Chondrocyte (in vitro differentiated cells): ENCODE measurements at regions not wholly inside any gene's neighbourhood (a gene's known extent, or its start where the extent isn't known, plus 50 kb on each side); places are given as distances from the start of the nearest gene placed in this dataset.

ENCODE experiments used
- DNase-seq: peaks from one replicate; pipeline ENCODE4 v3.0.0; 2021; ENCODE audit warnings: mixed read lengths, low spot score
- H3K27ac Mint-ChIP-seq: one replicate; pipeline ENCODE4 v1.8.0; 2021; ENCODE audit warnings: mild to moderate bottlenecking, moderate library complexity, mixed read lengths; ENCODE audit not compliant: unreplicated experiment
- H3K27me3 Mint-ChIP-seq: 2 replicates; pipeline ENCODE4 v1.8.0; 2021; ENCODE audit warnings: low read depth, mixed read lengths
- H3K36me3 Mint-ChIP-seq: 2 replicates; pipeline ENCODE4 v1.8.0; 2021; ENCODE audit warnings: low read depth, mixed read lengths
- H3K4me1 Mint-ChIP-seq: 2 replicates; pipeline ENCODE4 v1.8.0; 2021; ENCODE audit warnings: low read depth, mild to moderate bottlenecking, mixed read lengths
- H3K4me3 Mint-ChIP-seq: one replicate; pipeline ENCODE4 v1.8.0; 2021; ENCODE audit warnings: mild to moderate bottlenecking, moderate library complexity, mixed read lengths; ENCODE audit not compliant: unreplicated experiment
- H3K9me3 Mint-ChIP-seq: 2 replicates; pipeline ENCODE4 v1.8.0; 2021; ENCODE audit warnings: low read depth, mixed read lengths
- CTCF ChIP-seq: fragments of 200-600 bp; sonication (generic); IDR thresholded peaks from 2 replicates; pipeline ENCODE4 v1.5.0; 2021; ENCODE audit warnings: antibody characterized with exemption, mild to moderate bottlenecking, moderate library complexity

GRCh38 chr13:33767140-33767539 lies 50.8 kb upstream of the RFC3 start:
- Mint-ChIP-seq H3K36me3 (no peaks in the 10 kb centered on the region), H3K4me3 (no peak overlapping the region), H3K27me3 (no peaks in the 10 kb centered on the region), H3K4me1 (no peaks in the 10 kb centered on the region), H3K27ac (no peak overlapping the region), H3K9me3 (peaks cover 4% of the 10 kb centered on the region)
- no peak for DNase-seq
- no peak for TF ChIP-seq CTCF
